ENCODE measurements at regions not wholly inside any gene's neighbourhood (a gene's known extent, or its start where the extent isn't known, plus 50 kb on each side); places are given as distances from the start of the nearest gene placed in this dataset.

DNA sequence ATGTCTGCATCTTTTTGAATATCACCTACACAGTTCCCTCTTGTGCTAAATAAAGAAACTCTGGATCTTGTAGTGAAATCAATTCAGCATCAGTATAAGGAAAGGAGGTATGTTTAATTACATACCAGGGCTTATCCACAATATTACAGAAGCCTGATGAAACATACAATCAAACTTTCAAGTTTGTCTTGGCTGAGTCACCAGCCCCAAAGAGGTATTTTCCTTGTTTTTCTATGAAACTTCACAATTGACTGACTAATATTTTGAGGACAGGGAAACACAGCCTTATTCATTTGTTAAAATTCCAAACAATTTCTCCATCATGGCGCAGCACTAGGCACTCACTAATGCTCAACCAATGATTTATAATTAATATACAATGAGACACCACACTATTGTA, 952.4 kb downstream of the PCDH17 start:
- no peaks in the 10 kb centered on the region for H3K9me3 ChIP-seq

GRCh38 chr13:58584610-58585009, 953.1 kb downstream of the PCDH17 start:
- no peak for ATAC-seq
- H3K36me3 ChIP-seq: no peaks in the 10 kb centered on the region
- 88 to 90% (median 89%) methylated on average over 2 of the region's 2 CpGs for WGBS, 4 donors
- intact Hi-C loops (cut with DNase I): no loop called here
- no peak for DNase-seq
- no peak overlapping the region for H3K4me3 ChIP-seq
- H3K9me3 ChIP-seq: no peaks in the 10 kb centered on the region
- H3K27me3 ChIP-seq: no peaks in the 10 kb centered on the region
- H3K27ac ChIP-seq: no peak overlapping the region
- TF ChIP-seq, protein P1, sequence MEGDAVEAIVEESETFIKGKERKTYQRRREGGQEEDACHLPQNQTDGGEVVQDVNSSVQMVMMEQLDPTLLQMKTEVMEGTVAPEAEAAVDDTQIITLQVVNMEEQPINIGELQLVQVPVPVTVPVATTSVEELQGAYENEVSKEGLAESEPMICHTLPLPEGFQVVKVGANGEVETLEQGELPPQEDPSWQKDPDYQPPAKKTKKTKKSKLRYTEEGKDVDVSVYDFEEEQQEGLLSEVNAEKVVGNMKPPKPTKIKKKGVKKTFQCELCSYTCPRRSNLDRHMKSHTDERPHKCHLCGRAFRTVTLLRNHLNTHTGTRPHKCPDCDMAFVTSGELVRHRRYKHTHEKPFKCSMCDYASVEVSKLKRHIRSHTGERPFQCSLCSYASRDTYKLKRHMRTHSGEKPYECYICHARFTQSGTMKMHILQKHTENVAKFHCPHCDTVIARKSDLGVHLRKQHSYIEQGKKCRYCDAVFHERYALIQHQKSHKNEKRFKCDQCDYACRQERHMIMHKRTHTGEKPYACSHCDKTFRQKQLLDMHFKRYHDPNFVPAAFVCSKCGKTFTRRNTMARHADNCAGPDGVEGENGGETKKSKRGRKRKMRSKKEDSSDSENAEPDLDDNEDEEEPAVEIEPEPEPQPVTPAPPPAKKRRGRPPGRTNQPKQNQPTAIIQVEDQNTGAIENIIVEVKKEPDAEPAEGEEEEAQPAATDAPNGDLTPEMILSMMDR (IDR thresholded peaks at IDR 0.05): no peak
- no peak for TF ChIP-seq POLR2A (IDR thresholded peaks at IDR 0.05)
- H3K4me1 ChIP-seq: no peaks in the 10 kb centered on the region

More for the DNA sequence above, 952.4 kb downstream of the PCDH17 start:
- H3K4me1 ChIP-seq: no peaks in the 10 kb centered on the region
- H3K27me3 ChIP-seq: no peaks in the 10 kb centered on the region
- 93 to 100% (median 95%) methylated on average over 1 of the region's 1 CpG for WGBS, 4 donors
- intact Hi-C loops (cut with DNase I): no loop called here
- no peak overlapping the region for H3K4me3 ChIP-seq
- no peak overlapping the region for H3K27ac ChIP-seq
- DNase-seq (no peak), ATAC-seq (no peak)
- TF ChIP-seq, protein P1 (IDR thresholded peaks at IDR 0.05): no peak
- TF ChIP-seq POLR2A (IDR thresholded peaks at IDR 0.05): no peak
- no peaks in the 10 kb centered on the region for H3K36me3 ChIP-seq

DNA sequence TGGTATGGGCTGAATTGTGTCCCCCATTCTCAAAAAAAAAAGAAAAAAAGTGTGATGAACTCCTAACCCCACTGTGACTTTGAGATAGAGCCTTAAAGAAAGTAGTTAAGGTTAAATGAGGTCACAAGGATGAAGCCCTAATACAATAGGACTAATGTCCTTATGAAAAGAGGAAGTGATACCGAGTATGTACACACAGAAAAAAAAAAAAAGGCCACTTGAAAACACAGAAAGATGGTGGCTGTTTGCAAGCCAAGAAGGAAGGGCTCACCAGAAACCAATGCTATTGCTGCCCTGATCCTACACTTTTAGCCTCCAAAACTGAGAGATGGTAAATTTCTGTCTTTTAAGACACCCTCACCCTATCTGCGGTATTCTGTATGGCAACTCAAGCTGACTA, 955.6 kb downstream of the PCDH17 start:
- WGBS, 4 donors: 66 to 73% (median 71%) methylated on average over 2 of the region's 2 CpGs
- intact Hi-C loops (cut with DNase I): no loop called here
- H3K4me3 ChIP-seq: no peak overlapping the region

DNA sequence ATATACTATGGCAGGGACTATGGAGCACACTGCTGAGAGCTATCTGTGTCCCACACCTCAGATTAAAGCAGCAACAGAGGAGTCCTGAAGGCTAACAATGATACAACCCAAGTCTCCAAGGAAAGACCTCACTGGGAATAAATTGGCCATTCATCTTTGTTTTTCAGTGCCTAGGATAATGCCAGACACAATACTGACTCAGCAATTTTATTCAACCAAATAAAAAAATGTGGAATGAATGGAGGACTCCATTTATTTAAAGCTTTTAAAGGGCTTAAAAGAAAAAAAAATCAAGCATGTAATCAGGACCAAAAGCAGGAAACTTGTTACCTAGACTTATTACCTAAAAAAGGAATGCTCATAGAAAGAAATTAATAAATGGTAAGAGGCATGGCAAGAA, 960.5 kb downstream of the PCDH17 start:
- Histone ChIP-seq H3K36me3 (no peaks in the 10 kb centered on the region), H3K9me3 (no peaks in the 10 kb centered on the region), H3K4me3 (no peak overlapping the region), H3K27ac (no peak overlapping the region), H3K27me3 (no peaks in the 10 kb centered on the region), H3K4me1 (no peaks in the 10 kb centered on the region)
- TF ChIP-seq POLR2A (IDR thresholded peaks at IDR 0.05): no peak
- TF ChIP-seq, protein P1 (IDR thresholded peaks at IDR 0.05): no peak
- no peak for ATAC-seq
- DNase-seq: no peak
- intact Hi-C loops (cut with DNase I): no loop called here

More for the DNA sequence above, 955.6 kb downstream of the PCDH17 start:
- DNase-seq (no peak), ATAC-seq (no peak)
- Histone ChIP-seq H3K27me3 (no peaks in the 10 kb centered on the region), H3K27ac (no peak overlapping the region), H3K4me1 (no peaks in the 10 kb centered on the region), H3K36me3 (no peaks in the 10 kb centered on the region), H3K9me3 (no peaks in the 10 kb centered on the region)
- TF ChIP-seq POLR2A (IDR thresholded peaks at IDR 0.05): no peak
- TF ChIP-seq, protein P1 (IDR thresholded peaks at IDR 0.05): no peak

Data from heart left ventricle (tissue), 16 donors.